ENCODE measurements at regions not wholly inside any gene's neighbourhood (a gene's known extent, or its start where the extent isn't known, plus 50 kb on each side); places are given as distances from the start of the nearest gene placed in this dataset.

- Histone ChIP-seq H3K4me2 (ENCODE audit: low read depth, low read length) (no peak overlapping the region), H3K9ac (ENCODE audit: low read length) (no peak overlapping the region), H2AFZ (ENCODE audit: low read length) (no peak overlapping the region), H3K36me3 (replicated peaks; ENCODE audit: insufficient read depth, low read length) (no peaks in the 10 kb centered on the region), H3K4me3 (ENCODE audit: low read length) (no peak overlapping the region), H3K9me3 (replicated peaks; ENCODE audit: insufficient read depth, low read length) (no peaks in the 10 kb centered on the region), H3K9me2 (replicated peaks; ENCODE audit: insufficient read depth, low read length) (no peaks in the 10 kb centered on the region), H4K20me1 (ENCODE audit: insufficient read depth, low read length) (no peaks in the 10 kb centered on the region), H3K79me2 (ENCODE audit: low read length) (no peaks in the 10 kb centered on the region), H3F3A (ENCODE audit: insufficient read depth, low read length) (no peaks in the 10 kb centered on the region), H3K4me1 (ENCODE audit: low read length) (no peaks in the 10 kb centered on the region), H3K27me3 (replicated peaks; ENCODE audit: insufficient read depth, low read length) (no peaks in the 10 kb centered on the region), H3K27ac (ENCODE audit: low read length) (no peak overlapping the region)
- no peak for TF ChIP-seq CTCF (IDR thresholded peaks at IDR 0.05; ENCODE audit: low read length)
- TF ChIP-seq EZH2 (optimal IDR thresholded peaks at IDR 0.05; ENCODE audit: low read depth, low read length): no peak
- no peak for TF ChIP-seq EZH2phosphoT487 (IDR thresholded peaks at IDR 0.05; ENCODE audit: low read length)
- DNase-seq: no peak
Measured at GRCh38 chr18:70411307-70411706, 122.5 kb downstream of the SOCS6 start.

GRCh38 chr18:70405052-70405451, 116.2 kb downstream of the SOCS6 start:
- no peaks in the 10 kb centered on the region for H3K9me2 ChIP-seq (replicated peaks; ENCODE audit: insufficient read depth, low read length)
- H3K9ac ChIP-seq (ENCODE audit: low read length): no peak overlapping the region
- no peaks in the 10 kb centered on the region for H3K9me3 ChIP-seq (replicated peaks; ENCODE audit: insufficient read depth, low read length)
- TF ChIP-seq EZH2phosphoT487 (IDR thresholded peaks at IDR 0.05; ENCODE audit: low read length): no peak
- TF ChIP-seq EZH2 (optimal IDR thresholded peaks at IDR 0.05; ENCODE audit: low read depth, low read length): no peak
- no peak for TF ChIP-seq CTCF (IDR thresholded peaks at IDR 0.05; ENCODE audit: low read length)
- no peaks in the 10 kb centered on the region for H3F3A ChIP-seq (ENCODE audit: insufficient read depth, low read length)
- H3K36me3 ChIP-seq (replicated peaks; ENCODE audit: insufficient read depth, low read length): no peaks in the 10 kb centered on the region
- no peak overlapping the region for H2AFZ ChIP-seq (ENCODE audit: low read length)
- H3K4me3 ChIP-seq (ENCODE audit: low read length): no peak overlapping the region
- H3K4me1 ChIP-seq (ENCODE audit: low read length): no peaks in the 10 kb centered on the region
- no peak overlapping the region for H3K4me2 ChIP-seq (ENCODE audit: low read depth, low read length)
- H3K27ac ChIP-seq (ENCODE audit: low read length): no peak overlapping the region
- no peaks in the 10 kb centered on the region for H3K27me3 ChIP-seq (replicated peaks; ENCODE audit: insufficient read depth, low read length)
- H3K79me2 ChIP-seq (ENCODE audit: low read length): no peaks in the 10 kb centered on the region
- H4K20me1 ChIP-seq (ENCODE audit: insufficient read depth, low read length): no peaks in the 10 kb centered on the region
- no peak for DNase-seq

GRCh38 chr18:70400476-70400875, 111.6 kb downstream of the SOCS6 start:
- H3K79me2 ChIP-seq (ENCODE audit: low read length): no peaks in the 10 kb centered on the region
- TF ChIP-seq CTCF (IDR thresholded peaks at IDR 0.05; ENCODE audit: low read length) (no peak), EZH2 (optimal IDR thresholded peaks at IDR 0.05; ENCODE audit: low read depth, low read length) (no peak)
- no peak overlapping the region for H3K9ac ChIP-seq (ENCODE audit: low read length)
- no peaks in the 10 kb centered on the region for H3K27me3 ChIP-seq (replicated peaks; ENCODE audit: insufficient read depth, low read length)
- no peak overlapping the region for H3K4me2 ChIP-seq (ENCODE audit: low read depth, low read length)
- no peaks in the 10 kb centered on the region for H3K4me1 ChIP-seq (ENCODE audit: low read length)
- no peak overlapping the region for H3K4me3 ChIP-seq (ENCODE audit: low read length)
- no peak for DNase-seq
- no peak overlapping the region for H2AFZ ChIP-seq (ENCODE audit: low read length)
- H4K20me1 ChIP-seq (ENCODE audit: insufficient read depth, low read length): no peaks in the 10 kb centered on the region
- no peaks in the 10 kb centered on the region for H3K9me2 ChIP-seq (replicated peaks; ENCODE audit: insufficient read depth, low read length)
- no peaks in the 10 kb centered on the region for H3K9me3 ChIP-seq (replicated peaks; ENCODE audit: insufficient read depth, low read length)
- H3K27ac ChIP-seq (ENCODE audit: low read length): no peak overlapping the region
- no peaks in the 10 kb centered on the region for H3F3A ChIP-seq (ENCODE audit: insufficient read depth, low read length)
- no peaks in the 10 kb centered on the region for H3K36me3 ChIP-seq (replicated peaks; ENCODE audit: insufficient read depth, low read length)
